ENCODE measurements at regions not wholly inside any gene's neighbourhood (a gene's known extent, or its start where the extent isn't known, plus 50 kb on each side); places are given as distances from the start of the nearest gene placed in this dataset.

GRCh38 chrY:13023607-13024006, 118.9 kb downstream of the DDX3Y start:
- H3K27me3 ChIP-seq (ENCODE audit: control insufficient read depth, insufficient read depth, low read length): no peaks in the 10 kb centered on the region
- no peak for TF ChIP-seq CTCF (IDR thresholded peaks at IDR 0.05; ENCODE audit: insufficient read depth, low read length, severe bottlenecking)
- DNase-seq (ENCODE audit: low read depth) (no peak), FAIRE-seq (no peak)
- no peaks in the 10 kb centered on the region for H3K36me3 ChIP-seq (ENCODE audit: control insufficient read depth, insufficient read depth, low read length)
- H3K4me3 ChIP-seq (ENCODE audit: low read depth, low read length): no peak overlapping the region

- no peak for DNase-seq (ENCODE audit: low read depth)
- no peak for FAIRE-seq
- Histone ChIP-seq H3K36me3 (ENCODE audit: control insufficient read depth, insufficient read depth, low read length) (no peaks in the 10 kb centered on the region), H3K27me3 (ENCODE audit: control insufficient read depth, insufficient read depth, low read length) (no peaks in the 10 kb centered on the region), H3K4me3 (ENCODE audit: low read depth, low read length) (no peak overlapping the region)
- TF ChIP-seq CTCF (IDR thresholded peaks at IDR 0.05; ENCODE audit: insufficient read depth, low read length, severe bottlenecking): no peak
These were observed 119.8 kb downstream of the DDX3Y start for GRCh38 chrY:13024447-13024846.

GRCh38 chrY:13026906-13027305, 122.2 kb downstream of the DDX3Y start:
- no peak for FAIRE-seq
- H3K36me3 ChIP-seq (ENCODE audit: control insufficient read depth, insufficient read depth, low read length): no peaks in the 10 kb centered on the region
- no peak for DNase-seq (ENCODE audit: low read depth)
- no peak overlapping the region for H3K4me3 ChIP-seq (ENCODE audit: low read depth, low read length)
- H3K27me3 ChIP-seq (ENCODE audit: control insufficient read depth, insufficient read depth, low read length): no peaks in the 10 kb centered on the region
- TF ChIP-seq CTCF (IDR thresholded peaks at IDR 0.05; ENCODE audit: insufficient read depth, low read length, severe bottlenecking): no peak

GRCh38 chrY:13040232-13040631, 135.6 kb downstream of the DDX3Y start:
- peak; percentile 31 for DNase-seq (ENCODE audit: low read depth)
- H3K4me3 ChIP-seq (ENCODE audit: low read depth, low read length): no peak overlapping the region
- FAIRE-seq: no peak
- H3K36me3 ChIP-seq (ENCODE audit: control insufficient read depth, insufficient read depth, low read length): no peaks in the 10 kb centered on the region
- no peak for TF ChIP-seq CTCF (IDR thresholded peaks at IDR 0.05; ENCODE audit: insufficient read depth, low read length, severe bottlenecking)
- H3K27me3 ChIP-seq (ENCODE audit: control insufficient read depth, insufficient read depth, low read length): no peaks in the 10 kb centered on the region

- H3K27me3 ChIP-seq (ENCODE audit: control insufficient read depth, insufficient read depth, low read length): no peaks in the 10 kb centered on the region
- FAIRE-seq (no peak), DNase-seq (ENCODE audit: low read depth) (peak; percentile 81)
- no peaks in the 10 kb centered on the region for H3K36me3 ChIP-seq (ENCODE audit: control insufficient read depth, insufficient read depth, low read length)
- no peak overlapping the region for H3K4me3 ChIP-seq (ENCODE audit: low read depth, low read length)
- no peak for TF ChIP-seq CTCF (IDR thresholded peaks at IDR 0.05; ENCODE audit: insufficient read depth, low read length, severe bottlenecking)
These were observed 148.8 kb downstream of the DDX3Y start for GRCh38 chrY:13053501-13053900.

- H3K4me3 ChIP-seq (ENCODE audit: low read depth, low read length): no peak overlapping the region
- DNase-seq (ENCODE audit: low read depth) (no peak), FAIRE-seq (no peak)
- H3K36me3 ChIP-seq (ENCODE audit: control insufficient read depth, insufficient read depth, low read length): no peaks in the 10 kb centered on the region
- H3K27me3 ChIP-seq (ENCODE audit: control insufficient read depth, insufficient read depth, low read length): no peaks in the 10 kb centered on the region
- TF ChIP-seq CTCF (IDR thresholded peaks at IDR 0.05; ENCODE audit: insufficient read depth, low read length, severe bottlenecking): no peak
These were observed 161.7 kb downstream of the DDX3Y start for GRCh38 chrY:13066372-13066771.

Data from bronchial epithelial cell (primary cell).